CD14-positive monocyte (primary cell): ENCODE measurements at regions not wholly inside any gene's neighbourhood (a gene's known extent, or its start where the extent isn't known, plus 50 kb on each side); places are given as distances from the start of the nearest gene placed in this dataset.

Experiments used
- DNase-seq, 3 donors: peaks; one replicate each; pipeline ENCODE4 v3.0.0-alpha.2; 2011 to 2022
- H2AFZ ChIP-seq: 2 replicates; pipeline ENCODE4 v1.6.0; 2012; ENCODE audit warnings: mild to moderate bottlenecking, low read depth, low read length, inconsistent platforms; ENCODE audit not compliant: insufficient read depth, poor library complexity, severe bottlenecking
- H3K27ac ChIP-seq, 2 donors: 1 replicate in 1 of 2; 2 replicates in 1 of 2; pipeline ENCODE4 v1.5.1; 2012 to 2013; ENCODE audit warnings: low read length in 2 of 2, control low read depth in 1 of 2, inconsistent platforms in 1 of 2, low read depth in 1 of 2, mild to moderate bottlenecking in 1 of 2
- H3K27me3 ChIP-seq, 2 donors: one replicate each; pipeline versions ENCODE4 v1.6.0 to v1.6.1; 2011 to 2013; ENCODE audit warnings: low read length in 2 of 2; ENCODE audit not compliant: control insufficient read depth in 2 of 2, insufficient read depth in 2 of 2
- H3K36me3 ChIP-seq, 2 donors: replicated peaks in 1 of 2; 1 replicate in 1 of 2; 2 replicates in 1 of 2; pipeline versions ENCODE4 v1.5.1 to v1.6.1; 2012 to 2013; ENCODE audit warnings: low read length in 2 of 2, control low read depth in 1 of 2, inconsistent platforms in 1 of 2, mild to moderate bottlenecking in 1 of 2; ENCODE audit not compliant: insufficient read depth in 2 of 2, control insufficient read depth in 1 of 2
- H3K4me1 ChIP-seq, 2 donors: 1 replicate in 1 of 2; 2 replicates in 1 of 2; pipeline versions ENCODE4 v1.5.1 to v1.6.1; 2012 to 2013; ENCODE audit warnings: low read length in 2 of 2, control low read depth in 1 of 2, inconsistent platforms in 1 of 2, mild to moderate bottlenecking in 1 of 2, moderate library complexity in 1 of 2; ENCODE audit not compliant: insufficient read depth in 2 of 2, control insufficient read depth in 1 of 2
- H3K4me2 ChIP-seq: replicated peaks from 2 replicates; pipeline ENCODE3; 2012; ENCODE audit warnings: low read length, moderate library complexity, mild to moderate bottlenecking; ENCODE audit not compliant: poor library complexity, severe bottlenecking; ENCODE audit errors: extremely low read depth
- H3K4me3 ChIP-seq, 3 experiments: fragments of 200-600 bp in 1 of 3; sonication (generic) in 1 of 3; replicated peaks in 1 of 3; 1 replicate in 2 of 3; 2 replicates in 1 of 3; pipeline ENCODE4 v1.5.1; 2011 to 2013; ENCODE audit warnings: low read length in 3 of 3, mild to moderate bottlenecking in 3 of 3, control low read depth in 2 of 3, low read depth in 2 of 3, inconsistent platforms in 1 of 3, moderate library complexity in 1 of 3
- H3K79me2 ChIP-seq: 2 replicates; pipeline ENCODE4 v1.6.0; 2012; ENCODE audit warnings: mild to moderate bottlenecking, control low read depth, inconsistent platforms, low read length, moderate library complexity; ENCODE audit not compliant: insufficient read depth
- H3K9ac ChIP-seq: 2 replicates; pipeline ENCODE4 v1.6.0; 2017; ENCODE audit warnings: low read length, mild to moderate bottlenecking; ENCODE audit not compliant: insufficient read depth, poor library complexity, severe bottlenecking
- H3K9me3 ChIP-seq, 2 donors: replicated peaks in 1 of 2; 1 replicate in 1 of 2; 2 replicates in 1 of 2; pipeline versions ENCODE4 v1.5.1 to v1.6.1; 2012 to 2013; ENCODE audit warnings: low read length in 2 of 2, control low read depth in 1 of 2; ENCODE audit not compliant: control insufficient read depth in 1 of 2, insufficient read depth in 1 of 2
- H4K20me1 ChIP-seq: 2 replicates; pipeline ENCODE4 v1.6.0; 2012; ENCODE audit warnings: mild to moderate bottlenecking, low read length, control low read depth, moderate library complexity; ENCODE audit not compliant: insufficient read depth
- H3K27ac Mint-ChIP-seq, 7 donors: one replicate each; pipeline ENCODE4 v1.8.0; 2020; ENCODE audit warnings: mild to moderate bottlenecking in 7 of 7, mixed read lengths in 7 of 7, moderate library complexity in 6 of 7, inconsistent platforms in 2 of 7
- H3K27me3 Mint-ChIP-seq, 3 donors: one replicate each; pipeline ENCODE4 v1.8.0; 2021 to 2022; ENCODE audit warnings: low read depth in 3 of 3, mild to moderate bottlenecking in 3 of 3, mixed read lengths in 3 of 3, moderate library complexity in 3 of 3, inconsistent platforms in 1 of 3
- H3K36me3 Mint-ChIP-seq, 2 donors: one replicate each; pipeline ENCODE4 v1.8.0; 2020; ENCODE audit warnings: mixed read lengths in 2 of 2, inconsistent platforms in 1 of 2, mild to moderate bottlenecking in 1 of 2
- H3K4me1 Mint-ChIP-seq: one replicate; pipeline ENCODE4 v1.8.0; 2020; ENCODE audit warnings: mild to moderate bottlenecking, mixed read lengths
- H3K4me3 Mint-ChIP-seq, 2 donors: one replicate each; pipeline ENCODE4 v1.8.0; 2020; ENCODE audit warnings: mild to moderate bottlenecking in 2 of 2, mixed read lengths in 2 of 2, moderate library complexity in 1 of 2
- H3K9me3 Mint-ChIP-seq, 7 donors: one replicate each; pipeline ENCODE4 v1.8.0; 2020 to 2022; ENCODE audit warnings: mixed read lengths in 7 of 7, mild to moderate bottlenecking in 6 of 7, moderate library complexity in 6 of 7, inconsistent platforms in 2 of 7
- WGBS: methylation state at CpG from one replicate; pipeline ENCODE4 v1.1.5; 2013; ENCODE audit warnings: missing lambda C conversion rate; ENCODE audit not compliant: insufficient coverage; 5-methylcytosine and 5-hydroxymethylcytosine counted together
- intact Hi-C, 2 donors: fragments of 100-400 bp; cut with micrococcal nuclease; formaldehyde crosslinking; loops; one replicate each; pipeline versions ENCODE4 v1.15.0 to v1.15.1; 2023
- TF ChIP-seq, protein P1 (sequence below): fragments of 200-600 bp; IDR thresholded peaks from one replicate; pipeline ENCODE4 v1.8.0; 2022; ENCODE audit warnings: antibody characterized with exemption, mild to moderate bottlenecking

DNA sequence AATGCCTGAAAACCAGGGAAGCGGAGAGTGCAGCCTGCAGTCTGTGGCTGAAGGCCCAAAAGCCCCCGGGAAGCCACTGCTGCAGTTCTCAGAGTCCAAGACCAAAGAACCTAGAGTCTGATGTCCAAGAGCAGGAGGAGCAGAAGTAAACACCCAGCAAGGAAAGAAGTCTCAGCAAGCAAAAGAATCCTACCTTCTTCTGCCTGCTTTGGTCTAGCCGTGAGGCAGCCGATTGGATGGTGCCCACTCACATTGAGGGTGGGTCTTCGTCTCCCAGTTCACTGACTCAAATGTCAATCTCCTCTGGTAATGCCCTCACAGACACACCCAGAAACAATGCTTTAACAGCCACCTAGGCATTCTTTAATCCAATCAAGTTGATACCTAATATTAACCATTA, 217.5 kb downstream of the PLA2G4A start:
- Mint-ChIP-seq H3K36me3 (no peaks in the 10 kb centered on the region), H3K9me3 (peaks cover 5 to 13% (median 12%) of the 10 kb centered on the region in 7 donors), H3K27ac (peak overlapping the region in 1 of 7 donors; percentile 63), H3K4me1 (no peaks in the 10 kb centered on the region), H3K27me3 (peaks cover 0 to 2% (median 1%) of the 10 kb centered on the region in 3 donors), H3K4me3 (no peak overlapping the region)
- intact Hi-C loops = no loop called here
- H3K9me3 ChIP-seq = peaks cover 4 to 15% of the 10 kb centered on the region in 2 donors
- WGBS = 96% methylated on average over 5 of the region's 5 CpGs
- H3K36me3 ChIP-seq = no peaks in the 10 kb centered on the region
- no peak overlapping the region for H3K4me3 ChIP-seq
- H3K27me3 ChIP-seq = no peaks in the 10 kb centered on the region
- no peak overlapping the region for H3K27ac ChIP-seq
- H3K79me2 ChIP-seq = no peaks in the 10 kb centered on the region
- H2AFZ ChIP-seq = no peak overlapping the region
- no peak overlapping the region for H3K4me2 ChIP-seq
- DNase-seq = no peak
- TF ChIP-seq, protein P1, sequence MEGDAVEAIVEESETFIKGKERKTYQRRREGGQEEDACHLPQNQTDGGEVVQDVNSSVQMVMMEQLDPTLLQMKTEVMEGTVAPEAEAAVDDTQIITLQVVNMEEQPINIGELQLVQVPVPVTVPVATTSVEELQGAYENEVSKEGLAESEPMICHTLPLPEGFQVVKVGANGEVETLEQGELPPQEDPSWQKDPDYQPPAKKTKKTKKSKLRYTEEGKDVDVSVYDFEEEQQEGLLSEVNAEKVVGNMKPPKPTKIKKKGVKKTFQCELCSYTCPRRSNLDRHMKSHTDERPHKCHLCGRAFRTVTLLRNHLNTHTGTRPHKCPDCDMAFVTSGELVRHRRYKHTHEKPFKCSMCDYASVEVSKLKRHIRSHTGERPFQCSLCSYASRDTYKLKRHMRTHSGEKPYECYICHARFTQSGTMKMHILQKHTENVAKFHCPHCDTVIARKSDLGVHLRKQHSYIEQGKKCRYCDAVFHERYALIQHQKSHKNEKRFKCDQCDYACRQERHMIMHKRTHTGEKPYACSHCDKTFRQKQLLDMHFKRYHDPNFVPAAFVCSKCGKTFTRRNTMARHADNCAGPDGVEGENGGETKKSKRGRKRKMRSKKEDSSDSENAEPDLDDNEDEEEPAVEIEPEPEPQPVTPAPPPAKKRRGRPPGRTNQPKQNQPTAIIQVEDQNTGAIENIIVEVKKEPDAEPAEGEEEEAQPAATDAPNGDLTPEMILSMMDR = no peak
- H4K20me1 ChIP-seq = no peaks in the 10 kb centered on the region
- no peak overlapping the region for H3K9ac ChIP-seq
- H3K4me1 ChIP-seq = no peaks in the 10 kb centered on the region

DNA sequence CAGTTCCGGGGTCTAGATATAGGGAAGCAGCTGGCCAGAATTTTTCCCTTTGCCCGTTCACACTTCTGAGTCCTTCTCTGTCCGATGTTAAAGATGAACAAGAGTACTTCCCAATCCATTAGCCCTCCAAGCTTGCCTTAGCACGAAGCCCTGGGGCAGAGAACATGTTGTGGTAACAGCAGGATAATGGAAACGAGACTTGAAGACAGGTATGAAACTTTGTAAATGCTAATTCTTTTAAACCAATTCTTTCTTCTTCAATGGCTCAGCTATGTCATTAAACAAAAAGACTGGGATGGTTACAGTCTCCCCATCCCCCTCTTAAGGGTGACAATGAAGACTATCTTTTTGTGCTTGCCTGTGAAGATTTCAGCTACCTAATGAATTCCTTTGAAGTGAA, 218.5 kb downstream of the PLA2G4A start:
- WGBS = no CpG with 5 or more reads among the region's 5 CpGs
- no peak overlapping the region for H3K4me2 ChIP-seq
- no peaks in the 10 kb centered on the region for H4K20me1 ChIP-seq
- no peaks in the 10 kb centered on the region for H3K79me2 ChIP-seq
- no peak overlapping the region for H3K27ac ChIP-seq
- TF ChIP-seq, protein P1 = no peak
- Mint-ChIP-seq H3K27me3 (peaks cover 0 to 2% (median 1%) of the 10 kb centered on the region in 3 donors), H3K4me3 (no peak overlapping the region), H3K4me1 (no peaks in the 10 kb centered on the region), H3K27ac (no peak overlapping the region), H3K36me3 (no peaks in the 10 kb centered on the region), H3K9me3 (peaks cover 5 to 12% (median 10%) of the 10 kb centered on the region in 7 donors)
- H3K4me3 ChIP-seq = no peak overlapping the region
- no peak for DNase-seq
- no peaks in the 10 kb centered on the region for H3K27me3 ChIP-seq
- H3K9me3 ChIP-seq = peaks cover 4 to 15% of the 10 kb centered on the region in 2 donors
- no peak overlapping the region for H2AFZ ChIP-seq
- no peaks in the 10 kb centered on the region for H3K4me1 ChIP-seq
- intact Hi-C loops = no loop called here
- H3K9ac ChIP-seq = no peak overlapping the region
- no peaks in the 10 kb centered on the region for H3K36me3 ChIP-seq
